Liver (tissue), 3 donors: ENCODE measurements at regions not wholly inside any gene's neighbourhood (a gene's known extent, or its start where the extent isn't known, plus 50 kb on each side); places are given as distances from the start of the nearest gene placed in this dataset.

Source experiments
- FOXA1 ChIP-seq: IDR thresholded peaks from 2 replicates; pipeline ENCODE4 v1.6.1; 2016; ENCODE audit warnings: antibody characterized with exemption
- RAD21 ChIP-seq, 2 donors: IDR thresholded peaks; 2 replicates each; pipeline ENCODE4 v1.6.1; 2016; ENCODE audit warnings: antibody characterized with exemption in 2 of 2, mild to moderate bottlenecking in 2 of 2
- YY1 ChIP-seq: IDR thresholded peaks from 2 replicates; pipeline ENCODE4 v1.6.1; 2016; ENCODE audit warnings: antibody characterized with exemption, mild to moderate bottlenecking
- TF ChIP-seq, protein P1 (sequence below): fragments of 150-350 bp; IDR thresholded peaks from 2 replicates; pipeline ENCODE4 v1.5.1; 2017; ENCODE audit warnings: improper control_type of control experiment, low read depth, low read length; ENCODE audit not compliant: missing input control
- TF ChIP-seq, protein P2 (sequence below): IDR thresholded peaks from 2 replicates; pipeline ENCODE4 v1.6.1; 2016; ENCODE audit warnings: antibody characterized with exemption, mild to moderate bottlenecking
- TF ChIP-seq, protein P3 (sequence below): IDR thresholded peaks from 2 replicates; pipeline ENCODE4 v1.6.1; 2016; ENCODE audit warnings: antibody characterized with exemption
- donor health status: healthy.
- donor health status: healthy.

GRCh38 chr2:22769497-22769896, 615.5 kb upstream of the KLHL29 start:
- TF ChIP-seq, protein P1, sequence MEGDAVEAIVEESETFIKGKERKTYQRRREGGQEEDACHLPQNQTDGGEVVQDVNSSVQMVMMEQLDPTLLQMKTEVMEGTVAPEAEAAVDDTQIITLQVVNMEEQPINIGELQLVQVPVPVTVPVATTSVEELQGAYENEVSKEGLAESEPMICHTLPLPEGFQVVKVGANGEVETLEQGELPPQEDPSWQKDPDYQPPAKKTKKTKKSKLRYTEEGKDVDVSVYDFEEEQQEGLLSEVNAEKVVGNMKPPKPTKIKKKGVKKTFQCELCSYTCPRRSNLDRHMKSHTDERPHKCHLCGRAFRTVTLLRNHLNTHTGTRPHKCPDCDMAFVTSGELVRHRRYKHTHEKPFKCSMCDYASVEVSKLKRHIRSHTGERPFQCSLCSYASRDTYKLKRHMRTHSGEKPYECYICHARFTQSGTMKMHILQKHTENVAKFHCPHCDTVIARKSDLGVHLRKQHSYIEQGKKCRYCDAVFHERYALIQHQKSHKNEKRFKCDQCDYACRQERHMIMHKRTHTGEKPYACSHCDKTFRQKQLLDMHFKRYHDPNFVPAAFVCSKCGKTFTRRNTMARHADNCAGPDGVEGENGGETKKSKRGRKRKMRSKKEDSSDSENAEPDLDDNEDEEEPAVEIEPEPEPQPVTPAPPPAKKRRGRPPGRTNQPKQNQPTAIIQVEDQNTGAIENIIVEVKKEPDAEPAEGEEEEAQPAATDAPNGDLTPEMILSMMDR, result no peak
- TF ChIP-seq, protein P2, sequence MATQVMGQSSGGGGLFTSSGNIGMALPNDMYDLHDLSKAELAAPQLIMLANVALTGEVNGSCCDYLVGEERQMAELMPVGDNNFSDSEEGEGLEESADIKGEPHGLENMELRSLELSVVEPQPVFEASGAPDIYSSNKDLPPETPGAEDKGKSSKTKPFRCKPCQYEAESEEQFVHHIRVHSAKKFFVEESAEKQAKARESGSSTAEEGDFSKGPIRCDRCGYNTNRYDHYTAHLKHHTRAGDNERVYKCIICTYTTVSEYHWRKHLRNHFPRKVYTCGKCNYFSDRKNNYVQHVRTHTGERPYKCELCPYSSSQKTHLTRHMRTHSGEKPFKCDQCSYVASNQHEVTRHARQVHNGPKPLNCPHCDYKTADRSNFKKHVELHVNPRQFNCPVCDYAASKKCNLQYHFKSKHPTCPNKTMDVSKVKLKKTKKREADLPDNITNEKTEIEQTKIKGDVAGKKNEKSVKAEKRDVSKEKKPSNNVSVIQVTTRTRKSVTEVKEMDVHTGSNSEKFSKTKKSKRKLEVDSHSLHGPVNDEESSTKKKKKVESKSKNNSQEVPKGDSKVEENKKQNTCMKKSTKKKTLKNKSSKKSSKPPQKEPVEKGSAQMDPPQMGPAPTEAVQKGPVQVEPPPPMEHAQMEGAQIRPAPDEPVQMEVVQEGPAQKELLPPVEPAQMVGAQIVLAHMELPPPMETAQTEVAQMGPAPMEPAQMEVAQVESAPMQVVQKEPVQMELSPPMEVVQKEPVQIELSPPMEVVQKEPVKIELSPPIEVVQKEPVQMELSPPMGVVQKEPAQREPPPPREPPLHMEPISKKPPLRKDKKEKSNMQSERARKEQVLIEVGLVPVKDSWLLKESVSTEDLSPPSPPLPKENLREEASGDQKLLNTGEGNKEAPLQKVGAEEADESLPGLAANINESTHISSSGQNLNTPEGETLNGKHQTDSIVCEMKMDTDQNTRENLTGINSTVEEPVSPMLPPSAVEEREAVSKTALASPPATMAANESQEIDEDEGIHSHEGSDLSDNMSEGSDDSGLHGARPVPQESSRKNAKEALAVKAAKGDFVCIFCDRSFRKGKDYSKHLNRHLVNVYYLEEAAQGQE, result no peak
- TF ChIP-seq, protein P3, sequence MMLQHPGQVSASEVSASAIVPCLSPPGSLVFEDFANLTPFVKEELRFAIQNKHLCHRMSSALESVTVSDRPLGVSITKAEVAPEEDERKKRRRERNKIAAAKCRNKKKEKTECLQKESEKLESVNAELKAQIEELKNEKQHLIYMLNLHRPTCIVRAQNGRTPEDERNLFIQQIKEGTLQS, result no peak
- TF ChIP-seq FOXA1, result no peak
- no peak for TF ChIP-seq RAD21 (IDR thresholded peaks at IDR 0.05)
- no peak for TF ChIP-seq YY1
